ENCODE measurements at regions not wholly inside any gene's neighbourhood (a gene's known extent, or its start where the extent isn't known, plus 50 kb on each side); places are given as distances from the start of the nearest gene placed in this dataset.

GRCh38 chr4:151911970-151912369, 151.2 kb upstream of the GATB start:
- TF ChIP-seq CTCF (IDR thresholded peaks at IDR 0.05) (no peak), POLR2A (IDR thresholded peaks at IDR 0.05) (no peak)

Measured in esophagus squamous epithelium (tissue), 4 donors.